PC-9 (cell line): ENCODE measurements at regions not wholly inside any gene's neighbourhood (a gene's known extent, or its start where the extent isn't known, plus 50 kb on each side); places are given as distances from the start of the nearest gene placed in this dataset.

ENCODE experiments used
- EZH2 ChIP-seq: fragments of 200-600 bp; sonication (generic); IDR thresholded peaks from 2 replicates; pipeline ENCODE4 v1.8.0; 2017; ENCODE audit warnings: antibody characterized with exemption, low read depth
- TF ChIP-seq, protein P1 (sequence below): fragments of 200-600 bp; sonication (generic); conservative IDR thresholded peaks from 2 replicates; pipeline ENCODE4 v1.6.1; 2017; ENCODE audit warnings: mixed run types, antibody characterized with exemption, mild to moderate bottlenecking, moderate library complexity

DNA sequence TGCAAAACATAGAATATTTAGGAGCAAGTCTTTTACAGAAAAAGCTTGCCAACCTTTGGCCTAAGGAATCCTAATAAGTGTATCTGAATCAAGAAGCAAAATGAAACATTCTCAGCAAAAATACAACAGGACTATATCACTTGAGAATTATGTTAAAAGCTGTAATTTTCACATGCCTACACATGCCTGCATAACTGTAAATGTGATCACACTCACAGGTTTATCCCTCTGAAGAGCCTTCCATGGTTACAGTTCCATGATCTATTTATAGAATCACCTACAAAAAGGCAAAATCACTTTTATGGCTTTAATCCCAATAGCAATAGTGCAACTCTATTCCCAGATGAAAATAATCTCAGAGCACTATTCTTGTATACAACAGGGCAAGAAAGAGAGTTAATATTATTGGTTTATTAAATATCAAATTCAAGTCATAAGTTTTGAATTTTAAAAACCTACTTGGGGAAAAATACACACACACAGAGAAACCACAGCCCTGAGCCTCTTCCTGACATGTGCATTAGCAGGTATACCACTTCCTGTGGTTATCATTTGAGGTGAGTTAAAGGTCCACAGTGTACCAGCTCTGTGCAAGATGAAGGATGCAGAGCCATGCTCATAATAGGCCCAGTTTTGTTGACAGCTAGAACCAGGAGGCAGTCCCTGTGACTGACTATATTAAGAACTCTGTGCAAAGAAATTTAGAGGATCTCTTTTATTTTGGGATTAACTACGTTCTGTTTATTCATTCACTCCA, 252.5 kb upstream of the TGFBR2 start:
- TF ChIP-seq, protein P1, sequence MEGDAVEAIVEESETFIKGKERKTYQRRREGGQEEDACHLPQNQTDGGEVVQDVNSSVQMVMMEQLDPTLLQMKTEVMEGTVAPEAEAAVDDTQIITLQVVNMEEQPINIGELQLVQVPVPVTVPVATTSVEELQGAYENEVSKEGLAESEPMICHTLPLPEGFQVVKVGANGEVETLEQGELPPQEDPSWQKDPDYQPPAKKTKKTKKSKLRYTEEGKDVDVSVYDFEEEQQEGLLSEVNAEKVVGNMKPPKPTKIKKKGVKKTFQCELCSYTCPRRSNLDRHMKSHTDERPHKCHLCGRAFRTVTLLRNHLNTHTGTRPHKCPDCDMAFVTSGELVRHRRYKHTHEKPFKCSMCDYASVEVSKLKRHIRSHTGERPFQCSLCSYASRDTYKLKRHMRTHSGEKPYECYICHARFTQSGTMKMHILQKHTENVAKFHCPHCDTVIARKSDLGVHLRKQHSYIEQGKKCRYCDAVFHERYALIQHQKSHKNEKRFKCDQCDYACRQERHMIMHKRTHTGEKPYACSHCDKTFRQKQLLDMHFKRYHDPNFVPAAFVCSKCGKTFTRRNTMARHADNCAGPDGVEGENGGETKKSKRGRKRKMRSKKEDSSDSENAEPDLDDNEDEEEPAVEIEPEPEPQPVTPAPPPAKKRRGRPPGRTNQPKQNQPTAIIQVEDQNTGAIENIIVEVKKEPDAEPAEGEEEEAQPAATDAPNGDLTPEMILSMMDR, result no peak
- TF ChIP-seq EZH2, result no peak
